ENCODE measurements at regions not wholly inside any gene's neighbourhood (a gene's known extent, or its start where the extent isn't known, plus 50 kb on each side); places are given as distances from the start of the nearest gene placed in this dataset.

GRCh38 chr3:168834558-168834957 is 738.8 kb upstream of the GOLIM4 start:
- TF ChIP-seq CTCF (IDR thresholded peaks at IDR 0.05; ENCODE audit: unreplicated experiment) = no peak
- no peaks in the 10 kb centered on the region for H3K4me1 Mint-ChIP-seq (ENCODE audit: insufficient read depth, unreplicated experiment)
- peaks cover 71% of the 10 kb centered on the region for H3K27me3 Mint-ChIP-seq (ENCODE audit: insufficient read depth, unreplicated experiment)
- no peaks in the 10 kb centered on the region for H3K9me3 Mint-ChIP-seq (ENCODE audit: unreplicated experiment)
- POLR2A ChIA-PET = no interaction called here
- no peaks in the 10 kb centered on the region for H3K36me3 Mint-ChIP-seq (ENCODE audit: insufficient read depth, unreplicated experiment)
- CTCF ChIA-PET = interaction anchor here (0.8 to 1.7 kb wide), 3 partner anchors 13 to 623 kb away, joined by 3 to 9 read pairs (median 5); no protein-coding TSS in a partner anchor
- intact Hi-C loops (cut with micrococcal nuclease) = no loop called here
- H3K4me3 Mint-ChIP-seq (ENCODE audit: unreplicated experiment) = no peak overlapping the region
- no TSS peak for BruUV-seq (replicated peaks)
- DNase-seq (ENCODE audit: unreplicated experiment) = no peak
- no peak overlapping the region for H3K27ac Mint-ChIP-seq (ENCODE audit: low read depth, unreplicated experiment)

- POLR2A ChIA-PET = no interaction called here
- H3K27me3 Mint-ChIP-seq (ENCODE audit: insufficient read depth, unreplicated experiment) = peaks cover 65% of the 10 kb centered on the region
- H3K4me1 Mint-ChIP-seq (ENCODE audit: insufficient read depth, unreplicated experiment) = no peaks in the 10 kb centered on the region
- no peaks in the 10 kb centered on the region for H3K36me3 Mint-ChIP-seq (ENCODE audit: insufficient read depth, unreplicated experiment)
- intact Hi-C loops (cut with micrococcal nuclease) = no loop called here
- TF ChIP-seq CTCF (IDR thresholded peaks at IDR 0.05; ENCODE audit: unreplicated experiment) = no peak
- no peak overlapping the region for H3K27ac Mint-ChIP-seq (ENCODE audit: low read depth, unreplicated experiment)
- no peaks in the 10 kb centered on the region for H3K9me3 Mint-ChIP-seq (ENCODE audit: unreplicated experiment)
- CTCF ChIA-PET = interaction anchor here (0.9 kb wide), 1 partner anchor 18 kb away, joined by 3 read pairs; no protein-coding TSS in a partner anchor
- no peak for DNase-seq (ENCODE audit: unreplicated experiment)
- H3K4me3 Mint-ChIP-seq (ENCODE audit: unreplicated experiment) = no peak overlapping the region
- no TSS peak for BruUV-seq (replicated peaks)
Observed at GRCh38 chr3:168828943-168829342, 733.2 kb upstream of the GOLIM4 start.

GRCh38 chr3:168828536-168828935 is 732.8 kb upstream of the GOLIM4 start:
- CTCF ChIA-PET = interaction anchor here (0.9 kb wide), 1 partner anchor 19 kb away, joined by 3 read pairs; no protein-coding TSS in a partner anchor
- no peak overlapping the region for H3K4me3 Mint-ChIP-seq (ENCODE audit: unreplicated experiment)
- no peaks in the 10 kb centered on the region for H3K36me3 Mint-ChIP-seq (ENCODE audit: insufficient read depth, unreplicated experiment)
- H3K27me3 Mint-ChIP-seq (ENCODE audit: insufficient read depth, unreplicated experiment) = peaks cover 65% of the 10 kb centered on the region
- H3K4me1 Mint-ChIP-seq (ENCODE audit: insufficient read depth, unreplicated experiment) = no peaks in the 10 kb centered on the region
- no peak for DNase-seq (ENCODE audit: unreplicated experiment)
- BruUV-seq (replicated peaks) = no TSS peak
- intact Hi-C loops (cut with micrococcal nuclease) = no loop called here
- no peak for TF ChIP-seq CTCF (IDR thresholded peaks at IDR 0.05; ENCODE audit: unreplicated experiment)
- POLR2A ChIA-PET = no interaction called here
- no peak overlapping the region for H3K27ac Mint-ChIP-seq (ENCODE audit: low read depth, unreplicated experiment)
- H3K9me3 Mint-ChIP-seq (ENCODE audit: unreplicated experiment) = no peaks in the 10 kb centered on the region

GRCh38 chr3:168828014-168828413 is 732.3 kb upstream of the GOLIM4 start:
- no peak for DNase-seq (ENCODE audit: unreplicated experiment)
- TF ChIP-seq CTCF (IDR thresholded peaks at IDR 0.05; ENCODE audit: unreplicated experiment) = no peak
- Mint-ChIP-seq H3K27ac (ENCODE audit: low read depth, unreplicated experiment) (no peak overlapping the region), H3K4me3 (ENCODE audit: unreplicated experiment) (no peak overlapping the region), H3K4me1 (ENCODE audit: insufficient read depth, unreplicated experiment) (no peaks in the 10 kb centered on the region), H3K36me3 (ENCODE audit: insufficient read depth, unreplicated experiment) (no peaks in the 10 kb centered on the region), H3K27me3 (ENCODE audit: insufficient read depth, unreplicated experiment) (peaks cover 63% of the 10 kb centered on the region), H3K9me3 (ENCODE audit: unreplicated experiment) (no peaks in the 10 kb centered on the region)
- intact Hi-C loops (cut with micrococcal nuclease) = no loop called here
- no TSS peak for BruUV-seq (replicated peaks)
- CTCF ChIA-PET = no interaction called here
- POLR2A ChIA-PET = interaction anchor here (1.2 kb wide), 1 partner anchor 20 kb away, joined by 3 read pairs; no protein-coding TSS in a partner anchor
